Astrocyte (in vitro differentiated cells and primary cell): ENCODE measurements at regions not wholly inside any gene's neighbourhood (a gene's known extent, or its start where the extent isn't known, plus 50 kb on each side); places are given as distances from the start of the nearest gene placed in this dataset.
"Not testable (repeated sequence)": the region's sequence is repeated elsewhere in the genome, so short reads cannot be mapped to it uniquely, and the experiment has no call there.

ENCODE experiments used
- DNase-seq: peaks from one replicate; pipeline ENCODE4 v3.0.0-alpha.2; 2010; ENCODE audit warnings: low read depth
- FAIRE-seq: peaks from 2 replicates; lab custom pipeline; 2011; peaks lifted over from hg19 to GRCh38; lab: Jason Lieb, UNC
- H2AFZ ChIP-seq: 2 replicates; pipeline ENCODE4 v1.6.0; 2012; ENCODE audit warnings: low read depth, low read length, inconsistent platforms
- H3K27ac ChIP-seq: 2 replicates; pipeline ENCODE4 v1.5.1; 2011; ENCODE audit warnings: low read depth, low read length, inconsistent platforms
- H3K27me3 ChIP-seq: 2 replicates; pipeline ENCODE4 v1.6.0; 2011; ENCODE audit warnings: low read length, inconsistent platforms; ENCODE audit not compliant: insufficient read depth
- H3K36me3 ChIP-seq: 2 replicates; pipeline ENCODE4 v1.5.1; 2011; ENCODE audit warnings: low read length, inconsistent platforms; ENCODE audit not compliant: insufficient read depth
- H3K4me1 ChIP-seq: 2 replicates; pipeline ENCODE4 v1.5.1; 2011; ENCODE audit warnings: low read length, inconsistent platforms; ENCODE audit not compliant: insufficient read depth
- H3K4me2 ChIP-seq: 2 replicates; pipeline ENCODE4 v1.6.0; 2012; ENCODE audit warnings: low read length, inconsistent platforms
- H3K4me3 ChIP-seq: 2 replicates; pipeline ENCODE4 v1.5.1; 2011; ENCODE audit warnings: low read depth, mild to moderate bottlenecking, low read length, inconsistent platforms; ENCODE audit not compliant: insufficient read depth
- H3K79me2 ChIP-seq: 2 replicates; pipeline ENCODE4 v1.6.0; 2012; ENCODE audit warnings: mild to moderate bottlenecking, low read length, inconsistent platforms; ENCODE audit not compliant: insufficient read depth
- H3K9ac ChIP-seq: 2 replicates; pipeline ENCODE4 v1.6.0; 2012; ENCODE audit warnings: mild to moderate bottlenecking, low read length, inconsistent platforms
- H3K9me3 ChIP-seq: 2 replicates; pipeline ENCODE4 v1.5.1; 2012; ENCODE audit warnings: low read depth, mild to moderate bottlenecking, low read length, inconsistent platforms; ENCODE audit not compliant: insufficient read depth
- H4K20me1 ChIP-seq: 2 replicates; pipeline ENCODE4 v1.6.0; 2012; ENCODE audit warnings: low read length, inconsistent platforms; ENCODE audit not compliant: insufficient read depth
- H3K27ac Mint-ChIP-seq: one replicate; pipeline ENCODE4 v1.8.0; 2021; ENCODE audit warnings: mild to moderate bottlenecking, mixed read lengths; ENCODE audit not compliant: unreplicated experiment
- H3K27me3 Mint-ChIP-seq: one replicate; pipeline ENCODE4 v1.8.0; 2021; ENCODE audit warnings: low read depth, mixed read lengths; ENCODE audit not compliant: unreplicated experiment
- H3K36me3 Mint-ChIP-seq: one replicate; pipeline ENCODE4 v1.8.0; 2021; ENCODE audit warnings: low read depth, mixed read lengths; ENCODE audit not compliant: unreplicated experiment
- H3K4me1 Mint-ChIP-seq: one replicate; pipeline ENCODE4 v1.8.0; 2021; ENCODE audit warnings: low read depth, mixed read lengths; ENCODE audit not compliant: unreplicated experiment
- H3K4me3 Mint-ChIP-seq: one replicate; pipeline ENCODE4 v1.8.0; 2021; ENCODE audit warnings: mild to moderate bottlenecking, moderate library complexity, mixed read lengths; ENCODE audit not compliant: unreplicated experiment
- H3K9me3 Mint-ChIP-seq: one replicate; pipeline ENCODE4 v1.8.0; 2021; ENCODE audit warnings: mild to moderate bottlenecking, mixed read lengths; ENCODE audit not compliant: unreplicated experiment
- EZH2 ChIP-seq: IDR thresholded peaks from 2 replicates; pipeline ENCODE4 v1.6.1; 2012; ENCODE audit warnings: mild to moderate bottlenecking, low read length, inconsistent platforms; ENCODE audit not compliant: insufficient read depth
- TF ChIP-seq, protein P1 (sequence below): IDR thresholded peaks from 2 replicates; pipeline ENCODE4 v1.5.1; 2011; ENCODE audit warnings: low read depth, mild to moderate bottlenecking, inconsistent platforms, low read length, moderate library complexity; ENCODE audit not compliant: insufficient read depth

DNA sequence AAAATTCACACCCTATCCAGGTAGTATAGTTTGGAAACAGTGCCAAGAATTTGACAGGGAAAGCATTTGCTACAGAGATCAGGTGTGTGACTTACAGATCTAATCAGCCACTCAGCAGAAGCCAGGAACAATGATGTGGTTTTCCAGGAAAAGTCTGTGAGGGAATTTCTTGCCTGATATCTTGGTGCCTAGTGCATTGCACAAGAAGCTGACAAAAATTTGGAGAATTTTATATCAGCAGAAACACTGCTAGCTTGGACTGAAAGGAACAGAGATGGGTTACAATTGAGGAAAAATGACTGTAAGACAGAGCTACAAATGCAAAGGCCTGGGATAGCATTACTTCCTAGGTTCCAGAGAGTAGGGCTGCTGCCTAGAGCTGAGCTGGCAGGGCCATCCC is 658.1 kb upstream of the CHD1 start:
- Mint-ChIP-seq H3K36me3 (no peaks in the 10 kb centered on the region), H3K27ac (no peak overlapping the region), H3K4me3 (no peak overlapping the region), H3K4me1 (peaks cover 5% of the 10 kb centered on the region), H3K27me3 (no peaks in the 10 kb centered on the region), H3K9me3 (peaks cover 2% of the 10 kb centered on the region)
- H3K79me2 ChIP-seq, result no peaks in the 10 kb centered on the region
- no peak for FAIRE-seq
- no peak overlapping the region for H2AFZ ChIP-seq
- no peaks in the 10 kb centered on the region for H3K9me3 ChIP-seq
- no peak overlapping the region for H3K4me3 ChIP-seq
- no peaks in the 10 kb centered on the region for H4K20me1 ChIP-seq
- no peak overlapping the region for H3K4me2 ChIP-seq
- no peak for DNase-seq
- no peak overlapping the region for H3K27ac ChIP-seq
- no peaks in the 10 kb centered on the region for H3K36me3 ChIP-seq
- no peaks in the 10 kb centered on the region for H3K4me1 ChIP-seq
- no peak for TF ChIP-seq EZH2
- TF ChIP-seq, protein P1, sequence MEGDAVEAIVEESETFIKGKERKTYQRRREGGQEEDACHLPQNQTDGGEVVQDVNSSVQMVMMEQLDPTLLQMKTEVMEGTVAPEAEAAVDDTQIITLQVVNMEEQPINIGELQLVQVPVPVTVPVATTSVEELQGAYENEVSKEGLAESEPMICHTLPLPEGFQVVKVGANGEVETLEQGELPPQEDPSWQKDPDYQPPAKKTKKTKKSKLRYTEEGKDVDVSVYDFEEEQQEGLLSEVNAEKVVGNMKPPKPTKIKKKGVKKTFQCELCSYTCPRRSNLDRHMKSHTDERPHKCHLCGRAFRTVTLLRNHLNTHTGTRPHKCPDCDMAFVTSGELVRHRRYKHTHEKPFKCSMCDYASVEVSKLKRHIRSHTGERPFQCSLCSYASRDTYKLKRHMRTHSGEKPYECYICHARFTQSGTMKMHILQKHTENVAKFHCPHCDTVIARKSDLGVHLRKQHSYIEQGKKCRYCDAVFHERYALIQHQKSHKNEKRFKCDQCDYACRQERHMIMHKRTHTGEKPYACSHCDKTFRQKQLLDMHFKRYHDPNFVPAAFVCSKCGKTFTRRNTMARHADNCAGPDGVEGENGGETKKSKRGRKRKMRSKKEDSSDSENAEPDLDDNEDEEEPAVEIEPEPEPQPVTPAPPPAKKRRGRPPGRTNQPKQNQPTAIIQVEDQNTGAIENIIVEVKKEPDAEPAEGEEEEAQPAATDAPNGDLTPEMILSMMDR, result no peak
- no peaks in the 10 kb centered on the region for H3K27me3 ChIP-seq
- H3K9ac ChIP-seq, result no peak overlapping the region

DNA sequence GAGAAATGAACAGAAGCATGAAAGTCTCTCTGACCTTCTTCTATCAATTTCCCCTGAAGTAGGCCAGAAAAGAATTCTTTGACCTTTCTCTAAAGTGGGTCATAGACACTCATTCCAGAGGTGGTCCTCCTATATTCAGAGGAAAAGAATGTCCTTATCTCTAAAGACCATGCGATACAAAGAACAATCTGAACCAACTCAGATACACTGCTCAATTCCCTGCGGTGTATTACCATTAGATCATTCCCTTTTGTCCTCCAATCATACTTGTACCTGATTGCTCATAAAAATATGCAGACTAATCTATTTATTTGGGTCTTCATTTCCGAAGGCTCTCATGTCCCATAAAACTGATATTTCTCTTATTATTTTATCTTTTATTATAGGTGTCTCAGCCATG is 652.4 kb upstream of the CHD1 start:
- H3K27ac Mint-ChIP-seq, FAIRE-seq, H3K4me3 ChIP-seq, H3K27me3 Mint-ChIP-seq, H3K4me1 ChIP-seq, DNase-seq, H2AFZ ChIP-seq, H3K9me3 Mint-ChIP-seq, H3K79me2 ChIP-seq, H3K4me2 ChIP-seq, H3K9ac ChIP-seq, H3K36me3 ChIP-seq, H3K4me3 Mint-ChIP-seq, H4K20me1 ChIP-seq, H3K27me3 ChIP-seq, H3K36me3 Mint-ChIP-seq, H3K4me1 Mint-ChIP-seq, H3K27ac ChIP-seq, H3K9me3 ChIP-seq: not testable (repeated sequence)

DNA sequence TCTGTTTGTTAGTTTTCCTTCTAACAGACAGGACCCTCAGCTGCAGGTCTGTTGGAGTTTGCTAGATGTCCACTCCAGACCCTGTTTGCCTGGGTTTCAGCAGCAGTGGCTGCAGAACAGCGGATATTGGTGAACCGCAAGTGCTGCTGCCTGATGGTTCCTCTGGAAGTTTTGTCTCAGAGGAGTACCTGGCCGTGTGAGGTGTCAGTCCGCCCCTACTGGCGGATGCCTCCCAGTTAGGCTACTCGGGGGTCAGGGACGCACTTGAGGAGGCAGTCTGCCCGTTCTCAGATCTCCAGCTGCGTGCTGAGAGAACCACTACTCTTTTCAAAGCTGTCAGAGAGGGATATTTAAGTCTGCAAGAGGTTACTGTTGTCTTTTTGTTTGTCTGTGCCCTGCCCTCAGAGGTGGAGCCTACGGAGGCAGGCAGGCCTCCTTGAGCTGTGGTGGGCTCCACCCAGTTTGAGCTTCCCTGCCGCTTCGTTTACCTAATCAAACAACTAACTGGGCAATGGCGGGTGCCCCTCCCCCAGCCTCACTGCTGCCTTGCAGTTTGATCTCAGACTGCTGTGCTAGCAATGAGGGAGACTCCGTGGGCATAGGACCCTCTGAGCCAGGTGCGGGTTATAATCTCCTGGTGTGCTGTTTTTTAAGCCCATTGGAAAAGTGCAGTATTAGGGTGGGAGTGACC is 634.3 kb upstream of the CHD1 start:
- not testable (repeated sequence) for H3K4me3 ChIP-seq, H3K9ac ChIP-seq, H3K27me3 Mint-ChIP-seq, H3K9me3 ChIP-seq, DNase-seq, H2AFZ ChIP-seq, H3K27ac Mint-ChIP-seq, H4K20me1 ChIP-seq, H3K4me3 Mint-ChIP-seq, H3K4me1 Mint-ChIP-seq, H3K79me2 ChIP-seq, H3K4me1 ChIP-seq, H3K36me3 Mint-ChIP-seq, H3K27me3 ChIP-seq, H3K36me3 ChIP-seq, H3K27ac ChIP-seq, H3K4me2 ChIP-seq, FAIRE-seq, H3K9me3 Mint-ChIP-seq
